SU-DHL-6 (cell line): ENCODE measurements at regions not wholly inside any gene's neighbourhood (a gene's known extent, or its start where the extent isn't known, plus 50 kb on each side); places are given as distances from the start of the nearest gene placed in this dataset.

Experiments used
- CTCF ChIP-seq: fragments of 200-600 bp; sonication (generic); IDR thresholded peaks from one replicate; pipeline ENCODE4 v1.5.1; 2017; ENCODE audit warnings: antibody characterized with exemption, mild to moderate bottlenecking, low read length, moderate library complexity; ENCODE audit not compliant: insufficient read depth, poor library complexity, severe bottlenecking
- EZH2phosphoT487 ChIP-seq: fragments of 200-600 bp; sonication (generic), shearing (Covaris generic); conservative IDR thresholded peaks from 2 replicates; pipeline ENCODE4 v1.6.1; 2018; ENCODE audit warnings: mild to moderate bottlenecking, antibody characterized with exemption, low read length, moderate library complexity, mixed read lengths

GRCh38 chr2:64287202-64287740 lies 143.1 kb upstream of the PELI1 start:
- no peak for TF ChIP-seq CTCF
- no peak for TF ChIP-seq EZH2phosphoT487
